GM18907 (cell line): ENCODE measurements at regions not wholly inside any gene's neighbourhood (a gene's known extent, or its start where the extent isn't known, plus 50 kb on each side); places are given as distances from the start of the nearest gene placed in this dataset.
"Not testable (repeated sequence)": the region's sequence is repeated elsewhere in the genome, so short reads cannot be mapped to it uniquely, and the experiment has no call there.

Source experiments
- ATAC-seq: cut with Tn5 transposase; IDR thresholded peaks from one replicate; pipeline ENCODE4 v1.9.1; 2021; ENCODE audit warnings: mild to moderate bottlenecking, moderate library complexity; ENCODE audit not compliant: unreplicated experiment

DNA sequence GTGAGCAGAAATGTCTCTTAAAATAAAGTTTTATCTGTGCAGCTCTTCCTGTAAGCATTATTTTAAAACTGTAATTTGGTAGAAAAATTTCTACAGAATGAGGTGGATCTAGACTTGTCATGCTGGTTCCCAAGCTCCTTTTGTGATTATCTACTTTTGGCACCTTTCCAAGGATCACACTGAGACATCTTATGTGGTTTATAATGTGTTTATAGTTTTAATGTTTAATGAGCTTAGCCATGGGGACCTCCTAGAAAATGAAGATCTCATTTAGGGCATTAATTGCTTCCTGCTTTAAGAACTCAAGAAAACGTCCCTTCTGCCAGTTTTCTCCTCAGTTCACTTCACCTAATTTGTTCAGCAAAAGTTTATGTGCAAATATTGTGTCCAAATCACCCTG lies 468.4 kb downstream of the SUCLG1 start:
- ATAC-seq = no peak

DNA sequence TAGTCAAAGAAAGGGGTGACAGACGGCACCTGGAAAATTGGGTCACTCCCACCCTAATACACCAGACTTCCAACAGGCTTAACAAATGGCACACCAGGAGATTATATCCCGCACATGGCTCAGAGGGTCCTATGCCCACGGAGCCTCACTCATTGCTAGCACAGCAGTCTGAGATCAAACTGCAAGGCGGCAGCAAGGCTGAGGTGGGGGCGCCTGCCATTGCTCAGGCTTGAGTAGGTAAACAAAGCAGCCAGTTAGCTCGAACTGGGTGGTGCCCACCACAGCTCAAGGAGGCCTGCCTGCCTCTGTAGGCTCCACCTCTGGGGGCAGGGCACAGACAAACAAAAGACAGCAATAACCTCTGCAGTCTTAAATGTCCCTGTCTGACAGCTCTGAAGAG lies 482.5 kb downstream of the SUCLG1 start:
- not testable (repeated sequence) for ATAC-seq

DNA sequence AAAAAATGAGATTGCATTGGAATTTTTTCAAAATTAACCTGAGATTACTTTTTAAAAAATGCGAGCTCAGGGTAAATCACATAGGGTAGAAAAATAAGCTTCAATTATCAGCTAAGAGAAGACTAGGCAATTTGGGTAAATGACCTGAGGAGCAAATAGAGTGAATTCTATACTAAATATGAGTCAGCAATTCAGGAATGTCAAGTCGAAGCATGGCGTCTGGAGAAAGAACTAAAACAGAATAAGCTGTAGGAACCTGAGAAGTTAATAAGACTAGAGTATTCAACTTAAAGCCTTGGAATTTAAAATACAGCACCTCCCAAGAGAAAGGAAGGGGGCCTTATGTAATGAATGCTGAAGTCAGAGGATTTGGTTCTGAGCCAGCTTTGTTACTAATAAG lies 487.0 kb downstream of the SUCLG1 start:
- no peak for ATAC-seq

DNA sequence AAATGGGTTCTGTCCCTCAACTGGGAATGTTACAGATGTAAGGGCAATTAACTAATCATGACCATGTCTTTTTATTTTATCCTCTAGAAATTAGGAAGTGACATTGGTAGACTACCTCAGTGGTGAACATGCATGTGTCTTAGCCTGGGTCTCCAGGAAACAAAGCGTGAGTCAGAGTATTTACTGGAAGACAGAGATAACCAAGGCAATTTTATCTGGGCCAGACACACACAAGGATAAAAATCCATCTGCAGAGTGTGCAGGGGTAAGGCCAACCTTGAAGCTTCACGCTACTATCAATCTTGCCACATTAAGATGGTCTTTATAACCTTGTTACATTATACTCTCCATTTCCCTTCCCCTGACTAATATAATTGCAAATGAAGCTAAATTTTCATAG lies 487.5 kb downstream of the SUCLG1 start:
- ATAC-seq = no peak

DNA sequence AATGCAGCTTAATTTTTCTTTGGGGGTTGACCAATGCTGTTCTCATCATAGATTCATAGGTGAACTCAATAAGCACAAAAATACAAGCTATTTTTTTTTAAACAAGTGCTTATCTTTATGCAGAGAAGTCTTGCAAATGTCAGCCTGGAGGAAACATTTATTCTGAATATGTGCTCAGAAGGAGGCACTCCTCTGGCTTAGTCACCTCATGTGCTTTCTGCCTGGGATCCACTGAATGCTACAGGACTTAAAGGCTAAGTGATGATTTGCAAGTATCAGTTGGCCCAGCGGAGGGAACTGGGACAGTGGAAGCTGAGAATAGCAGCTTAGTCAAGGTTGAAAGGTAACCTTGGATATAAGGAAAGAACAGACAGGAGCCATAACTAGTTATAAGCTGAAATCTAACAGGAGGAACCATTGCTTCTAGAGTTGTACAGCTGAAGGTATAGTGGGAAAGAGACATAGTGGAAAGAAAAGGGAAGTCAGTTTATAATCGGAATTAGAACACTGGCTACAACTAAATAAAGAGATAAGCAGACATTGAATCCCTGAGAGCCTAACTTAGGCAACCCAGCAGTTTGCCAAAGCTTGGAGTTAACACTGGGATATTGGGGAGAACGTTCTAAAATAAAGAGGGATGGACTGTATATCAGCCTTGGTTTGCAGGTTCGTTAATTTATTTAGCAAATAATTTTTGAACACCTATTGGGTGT lies 488.7 kb downstream of the SUCLG1 start:
- ATAC-seq = no peak

DNA sequence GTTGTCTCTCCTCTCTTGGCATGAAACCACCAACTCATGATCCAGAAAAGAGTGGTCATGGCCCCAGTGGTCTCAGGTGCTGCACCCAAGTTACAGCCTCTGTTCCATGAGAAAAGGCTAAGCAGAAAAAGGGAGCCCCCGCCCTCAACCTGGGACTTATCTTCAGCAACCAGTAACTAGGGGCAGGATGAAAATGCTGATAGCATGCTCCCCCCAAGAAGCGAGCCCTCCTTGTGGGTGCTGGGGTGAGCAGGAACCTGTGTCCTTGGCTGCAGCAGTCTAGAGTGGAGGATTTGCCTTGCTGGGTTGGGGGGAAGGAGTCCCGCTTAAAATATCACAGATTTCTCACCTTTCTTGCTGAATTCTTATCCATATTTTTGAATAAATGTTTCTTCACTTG lies 490.0 kb downstream of the SUCLG1 start:
- no peak for ATAC-seq

DNA sequence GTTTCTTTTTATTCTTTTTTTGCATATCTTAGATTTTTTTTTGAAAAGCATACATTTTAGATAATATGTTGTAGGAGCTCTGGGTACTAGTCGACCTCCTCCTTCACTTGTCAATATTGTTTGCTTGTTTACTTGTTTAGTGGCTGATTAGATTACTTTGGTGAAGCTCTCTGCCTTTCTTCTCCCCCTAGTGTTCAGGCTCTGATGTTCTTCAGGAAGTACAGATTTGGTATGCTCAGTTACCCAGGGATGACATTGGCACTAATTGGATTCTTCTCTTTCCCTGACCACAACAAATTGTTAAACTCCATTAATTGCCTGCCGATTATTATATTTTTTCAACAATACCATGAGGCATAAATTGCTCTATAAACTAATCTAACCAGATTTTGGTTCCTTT lies 491.2 kb downstream of the SUCLG1 start:
- ATAC-seq = no peak

DNA sequence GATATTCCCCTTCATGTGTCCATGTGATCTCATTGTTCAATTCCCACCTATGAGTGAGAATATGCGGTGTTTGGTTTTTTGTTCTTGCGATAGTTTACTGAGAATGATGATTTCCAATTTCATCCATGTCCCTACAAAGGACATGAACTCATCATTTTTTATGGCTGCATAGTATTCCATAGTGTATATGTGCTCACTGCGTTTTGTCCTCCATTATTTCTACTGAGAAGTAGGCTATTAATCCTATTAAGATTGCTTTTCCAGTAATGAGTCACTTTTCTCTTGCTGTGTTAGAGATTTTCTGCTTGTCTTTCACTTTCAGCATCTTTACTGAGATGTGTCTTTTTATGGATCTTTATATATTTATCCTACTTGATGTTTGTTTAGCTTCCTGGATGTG lies 492.1 kb downstream of the SUCLG1 start:
- ATAC-seq = not testable (repeated sequence)

DNA sequence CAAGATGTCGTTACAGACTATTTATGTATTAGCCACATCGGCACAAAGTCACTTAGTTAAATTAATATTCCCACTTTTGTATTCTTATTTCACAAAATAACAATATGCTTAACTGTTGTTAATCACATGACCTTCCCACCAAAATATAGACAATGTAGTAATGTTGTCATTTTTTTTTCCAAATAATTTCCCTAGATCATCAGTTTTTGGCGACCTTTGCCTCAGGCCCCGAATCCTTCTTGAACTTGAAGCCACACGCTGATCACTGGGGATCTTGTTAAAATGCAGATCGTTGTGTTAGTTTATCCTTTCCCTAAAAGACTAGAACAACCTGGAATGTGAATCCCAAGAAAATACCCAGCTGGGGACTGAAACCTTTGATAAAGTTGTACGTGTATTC lies 497.6 kb downstream of the SUCLG1 start:
- no peak for ATAC-seq

DNA sequence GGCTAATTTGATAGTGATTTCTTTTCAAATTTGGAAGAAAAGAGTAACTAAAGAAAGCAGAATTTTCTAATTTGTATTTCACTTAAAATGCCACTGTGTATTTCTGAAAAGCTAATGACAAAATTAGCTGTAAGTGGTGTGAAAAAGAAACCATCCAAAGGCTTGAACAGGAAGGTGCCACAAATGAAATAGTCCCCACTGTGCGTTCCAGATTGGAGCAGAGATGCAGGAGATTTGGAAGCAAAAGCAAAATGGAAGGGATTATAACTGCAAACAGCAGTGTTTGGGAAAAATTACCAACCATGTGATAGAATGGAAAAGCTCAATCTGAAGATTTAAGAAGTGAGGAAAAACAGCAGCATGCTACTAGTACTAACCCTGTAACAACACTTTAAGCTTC lies 498.7 kb downstream of the SUCLG1 start:
- ATAC-seq = no peak

DNA sequence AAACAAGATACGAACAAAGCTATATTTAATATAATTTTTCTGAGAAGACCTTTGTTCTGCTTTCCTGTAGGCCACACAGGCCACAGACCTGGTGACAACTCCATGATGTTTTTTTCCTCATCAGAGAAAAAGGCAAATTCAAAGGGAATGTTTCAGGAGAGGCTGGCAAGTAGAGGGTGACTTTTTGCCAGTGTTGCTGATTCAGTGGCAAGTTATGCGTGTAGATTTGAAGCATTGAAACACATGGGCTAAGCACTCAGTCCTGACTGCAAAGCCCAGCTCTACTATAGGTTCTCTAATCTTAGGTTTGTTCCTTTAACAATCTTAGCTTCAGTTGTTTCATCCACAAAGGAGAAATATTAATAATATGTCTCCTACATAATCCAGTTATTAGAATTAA lies 499.8 kb downstream of the SUCLG1 start:
- ATAC-seq = no peak

DNA sequence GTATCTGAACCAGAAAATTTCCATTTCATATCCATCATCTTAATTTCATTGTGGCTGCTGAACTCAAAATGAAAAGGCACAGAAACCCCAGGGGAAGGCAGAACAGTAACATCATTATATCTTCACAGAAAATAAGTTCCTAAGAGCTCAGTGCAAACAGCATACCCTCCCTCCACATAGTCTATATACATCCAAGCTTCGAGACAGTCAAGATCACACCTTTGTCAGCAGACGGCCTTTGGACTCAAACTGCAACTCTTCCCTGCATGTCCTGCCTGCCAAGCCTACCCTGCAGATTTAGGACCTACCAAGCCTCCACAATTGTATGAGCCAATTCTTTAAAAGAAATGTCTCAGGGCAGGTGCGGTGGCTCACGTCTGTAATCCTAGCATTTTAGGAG lies 502.1 kb downstream of the SUCLG1 start:
- ATAC-seq = no peak

DNA sequence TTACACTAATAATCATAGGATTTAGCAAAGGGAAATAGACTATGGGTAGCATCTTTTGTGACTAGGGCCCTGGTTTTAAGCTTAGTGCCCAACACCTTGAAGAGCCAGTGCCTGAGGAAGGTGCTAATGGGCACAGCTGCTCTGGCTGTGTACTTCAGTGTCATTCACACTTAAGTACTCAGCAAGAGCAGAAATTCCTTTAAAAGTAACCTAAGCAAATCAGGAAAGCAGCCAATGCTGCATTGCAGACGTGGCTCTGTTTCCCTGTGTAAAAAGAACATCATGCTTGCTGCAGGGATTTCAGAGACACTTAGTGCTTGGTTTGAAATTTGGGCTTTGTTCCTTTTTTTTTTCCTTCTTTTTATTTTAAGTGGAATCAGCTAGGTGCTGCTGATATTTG lies 505.4 kb downstream of the SUCLG1 start:
- no peak for ATAC-seq

DNA sequence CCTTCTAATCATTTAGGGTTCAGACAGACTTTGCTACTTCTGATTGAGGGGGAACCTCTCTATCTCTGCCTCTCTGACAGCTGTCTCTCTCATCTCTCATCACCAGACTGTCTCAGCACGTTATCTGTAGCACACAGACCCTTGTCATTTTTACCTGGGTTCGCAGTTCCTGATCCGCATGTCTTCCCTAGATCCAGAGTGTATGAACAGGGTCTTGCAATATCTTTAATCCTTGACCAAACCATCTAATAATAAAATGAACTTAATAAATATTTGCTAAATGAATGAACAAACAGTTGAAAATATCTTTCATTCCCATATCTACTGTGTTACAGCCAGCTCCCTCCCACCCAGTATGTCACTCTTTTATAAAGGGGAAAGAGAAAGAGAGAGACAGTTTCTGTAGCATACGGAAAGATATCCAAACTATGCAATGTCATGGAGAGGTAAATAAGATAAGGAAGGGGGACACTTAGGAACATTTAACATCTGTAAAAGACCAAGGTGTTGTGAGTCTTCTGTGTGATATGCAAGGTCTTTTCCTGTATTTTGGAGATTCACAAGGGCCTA lies 507.6 kb downstream of the SUCLG1 start:
- no peak for ATAC-seq

DNA sequence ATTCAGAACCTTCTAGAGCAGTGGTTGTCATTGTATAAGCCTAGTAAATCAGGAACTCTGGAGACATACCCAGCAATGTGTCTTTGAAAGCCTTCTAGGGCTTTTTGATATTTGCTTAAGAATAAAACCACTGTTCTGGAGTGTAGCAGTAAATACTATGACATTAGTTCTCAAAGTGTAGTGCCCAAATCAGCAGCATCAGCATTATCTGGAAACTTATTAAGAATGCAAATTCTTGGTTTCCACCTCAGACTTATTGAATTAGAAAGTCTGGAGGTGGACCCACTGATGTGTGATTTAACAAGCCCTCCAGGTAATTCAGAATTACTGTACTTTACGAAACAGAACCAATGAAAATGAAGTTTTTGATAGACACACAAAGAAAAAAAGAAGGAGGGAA lies 509.7 kb downstream of the SUCLG1 start:
- ATAC-seq = no peak

DNA sequence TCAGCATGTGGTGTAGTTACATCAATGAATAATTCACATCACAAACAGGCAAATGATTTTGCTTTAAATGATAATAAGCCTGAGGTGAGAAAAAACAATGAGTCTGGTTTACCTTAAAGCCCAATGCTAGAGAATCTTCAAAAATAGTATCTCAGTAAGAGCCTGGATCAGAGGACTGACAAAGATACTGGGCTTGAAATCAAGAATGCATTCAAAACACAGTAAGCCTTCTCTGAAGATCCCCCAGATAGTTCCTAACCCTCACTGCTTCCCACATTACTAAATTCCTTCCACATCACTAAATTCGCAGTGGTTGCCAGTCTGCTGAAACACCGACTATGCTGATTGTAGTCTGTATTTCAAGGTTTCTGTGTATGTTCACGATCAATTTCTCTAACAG lies 514.9 kb downstream of the SUCLG1 start:
- no peak for ATAC-seq

DNA sequence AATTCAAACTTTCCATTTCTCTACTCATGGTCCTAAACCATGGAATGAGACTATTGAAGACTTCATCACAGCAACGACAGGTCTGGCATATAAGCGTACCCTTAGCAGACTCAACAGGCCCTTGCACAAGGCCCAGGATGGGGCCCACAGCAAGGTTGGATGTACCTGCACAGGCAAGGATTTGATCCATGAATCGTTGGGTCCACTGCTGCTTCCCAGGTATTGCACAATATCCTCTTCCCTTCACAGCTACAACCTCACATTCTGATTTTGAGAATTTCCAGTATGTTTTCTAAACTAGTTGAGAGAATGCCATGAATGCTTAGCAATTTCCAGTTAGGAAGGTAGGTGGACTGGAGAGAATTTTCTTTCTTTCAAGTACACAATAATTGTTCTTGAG lies 515.8 kb downstream of the SUCLG1 start:
- no peak for ATAC-seq

DNA sequence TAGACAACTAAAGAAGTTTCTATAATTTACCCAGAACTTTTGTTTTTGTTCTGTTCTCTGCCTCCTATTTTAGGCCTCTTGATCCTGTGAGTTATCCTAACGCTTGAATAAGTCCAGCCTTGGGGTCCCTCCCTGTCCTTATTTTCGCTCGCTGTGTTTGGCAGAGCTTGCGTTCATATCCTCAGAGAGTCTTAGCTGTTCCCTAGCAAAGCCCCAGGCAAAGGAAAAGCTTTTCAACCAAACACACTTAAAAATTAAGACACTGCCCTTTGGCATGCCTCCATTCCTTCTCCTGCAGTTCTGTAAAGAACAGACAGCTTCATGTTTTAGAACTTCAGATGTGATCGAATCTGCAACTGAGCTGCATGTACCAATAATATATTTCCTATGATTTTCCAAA lies 517.2 kb downstream of the SUCLG1 start:
- ATAC-seq = no peak

DNA sequence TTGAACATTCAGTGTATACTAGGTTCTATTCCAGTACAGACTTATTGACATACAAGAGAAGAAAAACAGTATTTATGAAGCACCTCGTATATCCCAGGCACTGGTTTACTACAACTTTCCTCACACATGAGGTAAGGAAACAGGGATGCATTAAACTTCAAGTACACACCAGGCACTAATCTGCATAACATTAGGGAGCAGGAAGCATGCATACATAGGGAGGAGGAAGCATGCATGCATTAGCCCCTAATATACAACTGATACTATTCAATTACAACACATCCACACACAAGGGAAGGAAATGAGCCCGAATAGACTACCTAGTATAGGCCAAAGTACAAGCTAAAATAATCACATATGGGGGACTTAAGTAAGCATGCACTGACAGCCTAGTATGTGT lies 525.3 kb downstream of the SUCLG1 start:
- no peak for ATAC-seq

DNA sequence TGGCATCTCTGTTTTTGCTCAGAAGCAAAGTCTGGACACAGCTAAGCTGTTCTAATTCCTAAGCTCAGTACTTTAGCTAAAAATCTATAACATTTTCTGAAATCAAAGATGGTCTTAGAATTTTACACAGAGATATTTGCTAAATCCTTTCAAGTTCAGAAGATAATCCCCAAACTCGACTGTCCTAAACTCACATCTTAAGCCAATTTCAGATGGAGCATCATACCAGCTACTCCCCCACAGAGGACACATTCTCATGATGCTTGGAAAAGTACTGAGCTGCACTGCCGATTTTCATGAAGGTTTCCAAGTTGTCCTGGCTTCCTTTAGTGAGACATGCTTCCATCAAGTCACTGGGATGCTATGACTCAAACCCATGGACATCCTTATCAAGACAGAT lies 535.5 kb downstream of the SUCLG1 start:
- no peak for ATAC-seq

DNA sequence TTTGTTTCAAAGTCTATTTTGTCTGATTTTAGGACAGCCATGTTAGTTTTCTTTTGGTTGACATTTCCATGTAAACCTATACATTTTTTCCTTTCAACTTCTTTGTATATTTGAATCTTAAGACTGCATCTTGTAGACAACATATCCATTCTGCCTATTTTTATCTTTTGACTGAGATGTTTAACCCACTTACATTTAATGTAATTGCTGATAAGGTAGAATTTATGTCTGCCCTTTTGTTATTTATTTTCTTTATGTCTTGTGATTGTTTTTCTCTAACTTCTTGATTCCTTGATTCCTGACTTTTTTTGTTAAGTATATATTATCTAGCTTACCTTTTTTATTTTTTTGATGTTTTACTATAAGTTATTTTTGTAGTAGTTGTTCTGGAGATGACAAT lies 542.5 kb downstream of the SUCLG1 start:
- ATAC-seq = no peak

DNA sequence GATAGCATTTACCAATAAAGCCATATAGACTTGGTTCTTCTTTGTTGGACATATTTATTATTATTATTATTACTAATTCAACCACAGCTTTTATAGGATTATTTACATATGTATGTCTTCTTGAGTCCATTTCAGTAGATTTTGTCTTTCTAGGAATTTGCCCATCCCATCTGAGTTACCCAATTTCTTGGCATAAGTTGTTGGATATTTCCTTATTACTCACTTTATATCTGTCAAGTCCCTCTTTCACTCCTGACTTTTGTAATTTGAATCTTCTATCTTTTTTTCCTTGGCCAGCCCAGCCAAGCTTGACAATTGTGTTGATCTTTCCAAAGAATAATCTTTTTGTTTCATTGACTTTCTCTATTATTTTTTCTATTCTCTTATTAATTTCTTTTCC lies 543.7 kb downstream of the SUCLG1 start:
- ATAC-seq = no peak

DNA sequence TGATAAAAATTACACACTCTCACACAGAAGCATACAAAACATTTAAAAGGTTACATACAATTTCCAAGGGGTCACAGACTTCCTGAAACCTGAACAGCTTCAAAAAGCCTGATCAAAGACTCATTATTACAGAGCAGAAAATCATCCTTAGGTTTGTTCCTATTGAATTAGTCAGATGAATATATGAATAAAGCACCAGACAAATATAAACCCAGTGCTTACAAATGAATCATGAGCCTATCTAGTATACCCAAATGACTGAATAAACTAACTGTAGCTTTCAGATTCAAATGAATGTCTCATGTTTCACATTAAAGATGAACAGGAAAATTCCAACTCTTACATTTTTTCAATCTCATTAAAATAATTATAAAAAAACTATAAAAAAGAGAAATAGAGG lies 550.3 kb downstream of the SUCLG1 start:
- no peak for ATAC-seq
